ENCODE measurements at regions not wholly inside any gene's neighbourhood (a gene's known extent, or its start where the extent isn't known, plus 50 kb on each side); places are given as distances from the start of the nearest gene placed in this dataset.

DNA sequence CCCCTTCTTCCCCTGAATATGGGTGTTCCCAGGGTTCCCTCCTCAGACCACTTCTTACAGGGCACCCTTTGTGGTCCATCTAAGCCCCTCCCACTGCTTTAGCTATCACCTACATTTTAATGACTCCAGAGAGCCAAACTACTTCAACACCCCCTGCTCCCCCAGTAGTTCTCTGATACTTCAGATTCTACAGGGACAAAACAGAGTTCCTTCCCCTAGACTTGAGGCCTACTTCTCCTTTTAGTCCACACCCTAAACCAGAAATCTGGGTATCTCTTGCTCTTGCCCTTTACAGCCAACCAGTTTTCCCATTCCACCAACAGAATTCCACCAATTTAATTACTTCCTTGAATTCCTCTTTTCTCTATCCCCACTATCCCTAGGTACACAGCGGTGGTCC lies 107.2 kb downstream of the KCNRG start:
- TF ChIP-seq, protein P1, sequence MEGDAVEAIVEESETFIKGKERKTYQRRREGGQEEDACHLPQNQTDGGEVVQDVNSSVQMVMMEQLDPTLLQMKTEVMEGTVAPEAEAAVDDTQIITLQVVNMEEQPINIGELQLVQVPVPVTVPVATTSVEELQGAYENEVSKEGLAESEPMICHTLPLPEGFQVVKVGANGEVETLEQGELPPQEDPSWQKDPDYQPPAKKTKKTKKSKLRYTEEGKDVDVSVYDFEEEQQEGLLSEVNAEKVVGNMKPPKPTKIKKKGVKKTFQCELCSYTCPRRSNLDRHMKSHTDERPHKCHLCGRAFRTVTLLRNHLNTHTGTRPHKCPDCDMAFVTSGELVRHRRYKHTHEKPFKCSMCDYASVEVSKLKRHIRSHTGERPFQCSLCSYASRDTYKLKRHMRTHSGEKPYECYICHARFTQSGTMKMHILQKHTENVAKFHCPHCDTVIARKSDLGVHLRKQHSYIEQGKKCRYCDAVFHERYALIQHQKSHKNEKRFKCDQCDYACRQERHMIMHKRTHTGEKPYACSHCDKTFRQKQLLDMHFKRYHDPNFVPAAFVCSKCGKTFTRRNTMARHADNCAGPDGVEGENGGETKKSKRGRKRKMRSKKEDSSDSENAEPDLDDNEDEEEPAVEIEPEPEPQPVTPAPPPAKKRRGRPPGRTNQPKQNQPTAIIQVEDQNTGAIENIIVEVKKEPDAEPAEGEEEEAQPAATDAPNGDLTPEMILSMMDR (IDR thresholded peaks at IDR 0.05; ENCODE audit: poor library complexity) = no peak
- no peak for TF ChIP-seq EZH2 (IDR thresholded peaks at IDR 0.05; ENCODE audit: borderline replicate concordance)
- no peak for TF ChIP-seq EZH2phosphoT487 (IDR thresholded peaks at IDR 0.05; ENCODE audit: low read depth, severe bottlenecking, unreplicated experiment)

Data from hepatocyte (in vitro differentiated cells).